GM19240 (cell line): ENCODE measurements at regions not wholly inside any gene's neighbourhood (a gene's known extent, or its start where the extent isn't known, plus 50 kb on each side); places are given as distances from the start of the nearest gene placed in this dataset.

Source experiments
- DNase-seq: peaks from one replicate; pipeline ENCODE4 v3.0.0; 2011; ENCODE audit warnings: low spot score; ENCODE audit not compliant: insufficient read length

DNA sequence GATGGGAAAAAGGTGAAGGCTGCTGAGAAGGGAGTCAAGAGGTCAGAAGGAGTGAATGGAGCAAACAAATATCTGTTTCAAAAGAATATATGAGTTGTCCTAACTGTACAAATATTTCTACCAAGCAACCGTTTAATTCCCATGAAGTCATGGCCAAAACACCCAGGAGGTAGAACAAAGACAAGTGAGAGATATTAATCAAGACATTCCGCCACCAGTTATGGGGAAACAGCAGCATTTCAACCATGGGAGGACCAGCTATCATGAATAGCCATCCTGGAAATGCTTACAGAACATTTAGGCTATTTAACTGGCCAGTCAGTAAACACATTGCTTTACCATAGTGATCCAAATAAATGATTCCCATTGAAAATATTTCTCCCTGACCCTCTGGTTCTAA lies 396.3 kb downstream of the IRS1 start:
- no peak for DNase-seq

DNA sequence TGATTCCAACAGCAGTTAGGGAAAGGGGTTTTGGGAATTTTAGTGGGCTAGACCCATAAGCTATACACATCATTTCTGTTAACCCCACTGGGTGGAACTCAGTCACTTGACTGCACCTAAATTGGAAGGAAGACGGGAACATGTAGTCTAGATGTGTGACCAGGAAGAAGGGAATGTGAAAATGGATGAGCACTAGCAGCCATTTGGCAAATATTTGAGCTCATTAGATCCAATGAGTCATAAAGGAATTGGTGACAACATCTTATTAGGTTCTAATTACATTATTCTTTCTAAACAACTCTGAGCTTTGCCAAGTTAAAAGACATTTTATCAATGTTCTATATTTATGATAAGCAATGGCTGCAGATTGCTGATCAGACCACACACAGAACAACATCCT lies 400.6 kb downstream of the IRS1 start:
- no peak for DNase-seq

- DNase-seq: no peak
These were observed 401.0 kb downstream of the IRS1 start for GRCh38 chr2:226398580-226398979.

GRCh38 chr2:226396541-226396940 lies 403.1 kb downstream of the IRS1 start:
- no peak for DNase-seq

DNA sequence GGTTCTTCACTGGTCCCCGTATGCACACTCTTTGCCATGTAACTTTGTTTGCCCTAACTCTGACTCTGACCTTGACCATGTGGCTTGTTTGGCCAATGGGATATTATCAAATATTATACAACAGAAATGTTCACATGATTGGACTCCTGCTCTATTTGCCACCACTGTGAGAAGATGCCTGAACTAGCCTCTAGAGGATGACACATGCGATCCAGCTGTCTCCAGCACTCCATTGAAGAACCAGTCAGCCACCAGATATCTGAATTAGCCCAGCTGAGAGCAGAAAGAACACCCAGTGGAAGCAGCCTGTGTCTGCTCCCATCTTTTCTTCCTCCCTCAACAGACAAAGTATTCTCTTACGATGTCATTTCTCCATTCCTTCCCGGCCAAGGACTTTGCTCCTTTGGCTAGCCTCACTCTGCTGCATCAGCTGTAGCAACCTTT lies 412.1 kb downstream of the IRS1 start:
- no peak for DNase-seq

GRCh38 chr2:226383461-226383860 lies 416.2 kb downstream of the IRS1 start:
- DNase-seq: no peak

GRCh38 chr2:226380679-226381078 lies 418.9 kb downstream of the IRS1 start:
- DNase-seq: no peak

DNA sequence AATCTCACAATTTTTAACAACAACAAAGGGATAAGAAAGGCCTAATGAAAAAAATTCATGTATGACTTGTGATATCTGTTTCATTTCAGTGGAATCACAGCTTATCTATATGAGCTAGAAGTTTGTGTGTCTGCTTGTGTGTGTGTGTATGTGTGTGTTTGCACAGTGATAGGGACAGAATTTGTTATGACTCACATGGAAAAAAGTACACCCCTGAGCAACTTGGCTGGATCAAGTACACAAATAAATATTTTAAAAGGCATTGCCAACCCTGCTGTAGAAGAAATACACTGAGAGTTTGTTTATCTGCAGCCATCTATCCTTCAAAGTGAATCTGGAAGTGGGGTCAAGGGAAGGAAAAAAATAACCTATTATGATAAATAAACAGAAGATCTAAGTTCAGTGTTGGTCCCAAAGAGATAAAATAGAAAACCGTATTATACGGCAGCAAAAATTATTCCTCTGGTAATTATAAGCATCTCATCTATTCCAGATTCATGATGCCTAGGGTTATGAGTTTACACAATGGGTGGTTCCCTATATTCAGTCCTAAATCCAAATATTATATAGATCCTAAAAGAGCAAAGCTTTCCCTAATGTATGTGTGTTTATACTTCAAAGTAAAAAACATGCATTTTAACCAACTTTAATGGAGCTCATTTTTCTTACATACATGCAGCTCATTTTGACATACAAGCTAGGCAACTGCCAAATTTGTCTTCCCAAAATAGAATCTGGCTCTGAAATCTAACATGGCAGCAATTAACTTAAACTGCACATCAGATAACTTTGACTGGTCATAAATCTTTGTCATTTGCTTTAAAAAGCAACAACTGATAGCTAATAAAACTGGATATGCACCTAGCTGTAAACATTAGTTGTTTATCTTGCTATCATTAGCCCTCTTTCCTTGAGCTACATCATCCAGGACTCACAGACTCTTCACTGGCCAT lies 420.6 kb downstream of the IRS1 start:
- no peak for DNase-seq

GRCh38 chr2:226376516-226377180 lies 423.0 kb downstream of the IRS1 start:
- no peak for DNase-seq

GRCh38 chr2:226366920-226367319 lies 432.7 kb downstream of the IRS1 start:
- DNase-seq: no peak

GRCh38 chr2:226364217-226364616 lies 435.4 kb downstream of the IRS1 start:
- DNase-seq: no peak

DNA sequence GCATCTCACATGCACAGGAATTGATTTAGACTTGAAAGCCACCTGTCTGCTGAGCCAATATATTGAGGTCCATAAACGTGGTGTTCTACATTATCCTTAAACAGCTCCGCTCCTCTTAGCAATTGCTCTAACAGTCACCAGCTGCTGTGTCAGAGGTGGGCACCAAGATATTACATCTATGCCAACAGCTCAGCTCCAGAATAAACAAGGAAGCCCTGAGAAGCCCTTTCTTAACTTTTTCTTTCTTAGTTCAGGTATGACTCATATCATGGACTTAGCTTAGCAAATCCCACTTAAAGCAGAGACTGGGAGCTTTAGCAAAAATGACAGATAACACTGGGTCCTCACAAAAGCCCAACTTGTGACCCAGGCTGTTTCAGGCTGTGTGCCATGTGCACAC lies 436.6 kb downstream of the IRS1 start:
- DNase-seq: no peak

DNA sequence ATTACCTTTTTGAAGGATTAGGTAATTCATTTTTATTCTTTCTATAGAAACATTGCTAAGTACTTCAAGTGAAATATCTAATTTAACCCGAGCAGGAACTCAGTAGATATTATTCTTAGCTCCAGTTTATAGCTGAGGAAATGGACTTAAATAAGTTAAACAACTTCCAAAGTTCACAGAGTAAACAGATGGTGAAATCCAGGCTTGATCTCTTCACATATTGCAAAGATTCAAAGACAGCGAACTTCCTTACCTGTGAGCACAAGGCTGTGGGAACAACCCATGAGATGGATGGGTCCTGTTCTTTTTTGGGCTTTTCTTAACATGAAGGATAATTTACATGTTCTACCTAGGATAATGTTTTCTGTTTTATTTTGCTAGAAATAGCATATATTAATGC lies 439.0 kb downstream of the IRS1 start:
- no peak for DNase-seq

DNA sequence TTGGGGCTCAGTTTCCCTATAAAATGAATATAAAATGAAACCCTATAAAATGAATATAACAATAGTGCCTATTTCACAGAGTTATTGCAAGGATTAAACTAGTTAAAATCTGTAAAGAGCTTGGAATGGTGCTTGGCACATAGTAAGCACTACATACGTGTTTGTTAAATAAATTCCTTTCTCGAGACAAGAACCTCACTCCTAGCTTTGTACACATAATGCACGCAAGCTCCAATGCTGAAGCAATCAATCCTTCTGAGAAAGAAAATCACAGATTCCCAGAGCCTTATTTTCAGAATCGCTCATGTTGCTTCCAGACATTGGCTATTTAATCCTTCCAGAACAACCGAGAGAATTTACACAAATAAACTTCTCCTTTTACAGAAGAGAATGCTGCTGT lies 440.9 kb downstream of the IRS1 start:
- DNase-seq: no peak

DNA sequence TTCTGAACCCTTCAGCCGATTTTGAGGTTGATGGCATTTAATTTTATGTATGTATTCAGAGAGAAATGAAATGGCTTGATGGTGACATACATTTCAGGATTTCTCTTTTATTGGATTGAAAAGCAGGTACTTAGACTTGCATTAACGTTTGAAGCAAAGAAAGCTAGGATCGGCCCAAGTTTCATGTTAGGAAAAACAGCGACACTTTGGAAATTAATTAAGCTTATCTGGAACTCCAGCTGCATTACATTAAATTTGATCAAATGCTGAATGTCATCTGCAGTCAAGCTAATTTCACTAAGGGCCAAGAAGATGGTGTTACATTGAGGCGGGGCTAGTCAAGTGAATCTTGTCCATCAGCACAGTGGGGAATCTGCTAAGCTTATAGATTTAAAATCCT lies 441.8 kb downstream of the IRS1 start:
- DNase-seq: no peak

GRCh38 chr2:226355600-226355999 lies 444.0 kb downstream of the IRS1 start:
- no peak for DNase-seq

DNA sequence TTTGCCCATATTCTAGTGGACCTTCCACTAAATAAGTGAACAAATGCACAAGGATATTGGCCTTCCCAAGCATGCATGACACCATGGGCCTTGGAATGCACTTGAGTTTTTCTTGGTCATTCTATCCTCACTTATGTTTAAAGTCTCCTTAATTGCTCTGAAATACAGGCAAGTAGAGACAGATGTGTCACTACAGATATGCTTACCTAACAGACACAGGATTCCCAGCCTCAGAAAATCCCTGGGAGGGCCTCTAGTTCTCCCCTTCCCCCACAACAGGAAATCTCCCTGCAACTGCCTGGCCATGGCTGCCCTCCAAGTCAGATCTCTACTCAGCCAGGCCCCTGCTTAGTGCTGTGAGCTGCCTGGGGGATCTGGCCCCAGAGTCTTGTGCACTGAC lies 445.2 kb downstream of the IRS1 start:
- DNase-seq: no peak

- DNase-seq: no peak
These were observed 446.6 kb downstream of the IRS1 start for GRCh38 chr2:226352941-226353560.

GRCh38 chr2:226351711-226352110 lies 447.9 kb downstream of the IRS1 start:
- DNase-seq: no peak

DNA sequence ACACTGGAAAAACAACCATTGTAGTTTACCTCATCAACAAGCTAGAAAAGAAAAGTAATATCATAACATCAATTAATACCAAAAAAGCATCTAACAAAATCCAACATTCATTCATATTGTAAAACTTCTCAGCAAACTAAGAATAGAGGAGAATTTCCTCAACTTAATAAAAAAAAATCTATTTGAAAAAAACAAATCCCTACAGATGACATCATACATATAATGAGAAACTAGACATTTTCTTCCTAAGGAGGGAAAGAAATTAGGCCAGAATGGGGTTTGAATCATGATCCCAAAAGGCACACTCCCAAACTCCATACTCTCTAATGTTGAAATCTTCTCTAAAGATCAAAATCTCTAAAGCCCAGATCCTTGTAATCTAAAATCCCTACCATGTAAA lies 460.0 kb downstream of the IRS1 start:
- DNase-seq: no peak

DNA sequence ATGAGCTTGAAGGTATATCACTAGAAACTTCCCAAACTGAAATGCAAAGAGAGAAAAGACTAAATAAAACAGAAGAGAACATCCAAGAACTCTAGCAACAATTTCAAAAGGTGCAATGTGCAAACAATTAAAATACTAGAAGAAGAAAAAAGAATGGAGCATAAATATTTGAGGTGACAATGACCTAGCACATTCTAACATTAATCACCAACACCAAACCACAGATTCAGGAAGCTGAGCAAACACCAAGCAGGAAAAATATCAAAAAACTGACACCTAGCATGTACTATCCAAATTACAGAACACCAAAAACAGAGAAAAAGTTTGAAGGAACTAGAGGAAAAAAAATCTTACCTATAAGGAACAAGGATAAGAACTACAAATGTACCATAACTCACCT lies 460.8 kb downstream of the IRS1 start:
- DNase-seq: no peak

DNA sequence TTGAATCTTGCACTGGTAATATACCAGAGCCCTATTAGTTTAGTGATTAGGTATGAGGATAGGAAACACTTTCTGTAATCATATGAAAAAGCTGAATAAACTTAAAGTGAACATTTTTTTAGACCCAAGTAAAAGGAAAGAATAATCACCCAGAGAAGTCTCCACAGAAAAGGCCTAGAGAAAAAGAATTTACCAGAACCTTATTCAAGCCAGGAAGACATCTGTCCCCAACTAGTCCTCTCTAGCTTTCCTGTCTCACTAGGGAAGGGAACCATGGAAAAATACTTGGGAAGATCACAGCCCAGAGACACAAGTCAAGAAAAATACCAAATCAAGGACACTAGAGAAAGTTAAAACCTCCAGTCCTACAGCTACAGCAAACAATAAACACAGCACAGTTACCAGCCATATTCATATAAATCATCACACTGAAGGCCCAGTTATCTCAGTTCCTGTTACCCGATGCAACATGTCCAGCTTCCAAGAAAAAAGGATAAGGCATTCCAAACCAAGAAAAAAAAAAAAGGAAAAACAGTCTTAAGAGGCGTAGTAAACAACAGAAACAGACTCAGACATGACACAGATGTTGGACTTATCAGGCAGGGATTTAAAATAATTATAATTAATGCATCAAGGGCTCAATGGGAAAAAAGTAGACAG lies 461.5 kb downstream of the IRS1 start:
- DNase-seq: no peak
